HepG2 (cell line): ENCODE measurements at regions not wholly inside any gene's neighbourhood (a gene's known extent, or its start where the extent isn't known, plus 50 kb on each side); places are given as distances from the start of the nearest gene placed in this dataset.

Experiments
- BHLHE40 ChIP-seq: IDR thresholded peaks from 2 replicates; pipeline ENCODE4 v1.6.1; 2011; ENCODE audit warnings: low read length, improper control_type of control experiment
- GFI1 ChIP-seq: sonication (generic); formaldehyde crosslinking; IDR thresholded peaks from 2 replicates; pipeline ENCODE4 v1.5.0; 2020; ENCODE audit warnings: missing genetic modification reagents, mild to moderate bottlenecking, borderline replicate concordance
- PCBP1 ChIP-seq: fragments of 200-400 bp; formaldehyde crosslinking; IDR thresholded peaks from 2 replicates; pipeline ENCODE4 v1.6.1; 2017; ENCODE audit warnings: mild to moderate bottlenecking, low read depth, low read length, borderline replicate concordance
- TAF15 ChIP-seq: fragments of 200-400 bp; formaldehyde crosslinking; IDR thresholded peaks from one replicate; pipeline ENCODE4 v1.6.1; 2018; ENCODE audit warnings: mild to moderate bottlenecking, low read depth, low read length; ENCODE audit not compliant: poor library complexity, severe bottlenecking
- ZBTB40 ChIP-seq, 2 experiments: fragments of 450-650 bp in 1 of 2; sonication (generic) in 1 of 2; formaldehyde crosslinking in 1 of 2; IDR thresholded peaks; 2 replicates each; pipeline versions ENCODE4 v1.6.1 to v1.8.0; 2016 to 2022; ENCODE audit warnings: antibody characterized with exemption in 1 of 2, mild to moderate bottlenecking in 1 of 2, missing genetic modification reagents in 1 of 2
- TF ChIP-seq, protein P1 (sequence below), 2 experiments: sonication (generic) in 1 of 2; formaldehyde crosslinking in 1 of 2; IDR thresholded peaks; 2 replicates each; pipeline versions ENCODE4 v1.6.1 to v1.9.0; 2014 to 2022; ENCODE audit warnings: antibody characterized with exemption in 1 of 2, borderline replicate concordance in 1 of 2, inconsistent platforms in 1 of 2, low read depth in 1 of 2, missing genetic modification reagents in 1 of 2

DNA sequence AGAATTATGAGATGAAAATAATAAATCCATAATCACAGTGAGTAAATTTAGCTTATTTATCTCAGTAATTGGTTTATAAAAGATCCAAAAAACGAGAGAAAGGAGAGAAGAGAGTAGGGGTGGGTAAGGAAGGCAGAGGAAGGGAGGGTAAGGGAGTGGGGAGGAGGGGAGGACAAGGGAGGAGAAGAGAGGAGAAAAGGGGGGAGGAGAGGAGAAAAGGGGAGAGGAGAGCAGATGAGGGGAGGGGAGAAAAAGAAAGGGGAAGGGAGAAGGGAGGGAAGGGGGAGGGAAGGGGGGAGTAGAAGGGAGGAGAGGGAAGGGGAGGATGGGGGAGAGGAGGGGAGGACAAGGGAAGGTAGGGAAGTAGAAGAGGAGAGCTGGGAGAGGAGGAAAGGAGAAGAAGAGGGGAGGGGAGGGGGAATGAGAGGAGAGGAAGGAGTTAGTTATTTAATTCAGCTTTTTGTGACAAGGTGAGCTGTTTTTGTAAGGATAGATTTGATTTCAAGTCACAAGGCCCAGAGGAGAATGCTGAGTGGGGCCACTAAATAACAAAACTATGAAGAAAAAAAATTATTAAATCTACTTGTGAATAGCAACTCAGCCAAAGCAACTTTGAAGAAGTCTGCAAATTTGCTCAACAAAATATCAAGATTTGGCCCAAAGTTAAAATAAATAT, 454.3 kb downstream of the ARAP2 start (continued):
- TF ChIP-seq, protein P1, sequence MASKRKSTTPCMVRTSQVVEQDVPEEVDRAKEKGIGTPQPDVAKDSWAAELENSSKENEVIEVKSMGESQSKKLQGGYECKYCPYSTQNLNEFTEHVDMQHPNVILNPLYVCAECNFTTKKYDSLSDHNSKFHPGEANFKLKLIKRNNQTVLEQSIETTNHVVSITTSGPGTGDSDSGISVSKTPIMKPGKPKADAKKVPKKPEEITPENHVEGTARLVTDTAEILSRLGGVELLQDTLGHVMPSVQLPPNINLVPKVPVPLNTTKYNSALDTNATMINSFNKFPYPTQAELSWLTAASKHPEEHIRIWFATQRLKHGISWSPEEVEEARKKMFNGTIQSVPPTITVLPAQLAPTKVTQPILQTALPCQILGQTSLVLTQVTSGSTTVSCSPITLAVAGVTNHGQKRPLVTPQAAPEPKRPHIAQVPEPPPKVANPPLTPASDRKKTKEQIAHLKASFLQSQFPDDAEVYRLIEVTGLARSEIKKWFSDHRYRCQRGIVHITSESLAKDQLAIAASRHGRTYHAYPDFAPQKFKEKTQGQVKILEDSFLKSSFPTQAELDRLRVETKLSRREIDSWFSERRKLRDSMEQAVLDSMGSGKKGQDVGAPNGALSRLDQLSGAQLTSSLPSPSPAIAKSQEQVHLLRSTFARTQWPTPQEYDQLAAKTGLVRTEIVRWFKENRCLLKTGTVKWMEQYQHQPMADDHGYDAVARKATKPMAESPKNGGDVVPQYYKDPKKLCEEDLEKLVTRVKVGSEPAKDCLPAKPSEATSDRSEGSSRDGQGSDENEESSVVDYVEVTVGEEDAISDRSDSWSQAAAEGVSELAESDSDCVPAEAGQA (IDR thresholded peaks at IDR 0.05; ENCODE audit: low read depth), result no peak
- TF ChIP-seq, protein P1 (CRISPR knock-in tag; IDR thresholded peaks at IDR 0.05; ENCODE audit: borderline replicate concordance), result no peak
- TF ChIP-seq ZBTB40 (IDR thresholded peaks at IDR 0.05) (no peak), ZBTB40 (CRISPR knock-in tag; IDR thresholded peaks at IDR 0.05) (no peak), BHLHE40 (no peak), PCBP1 (0 out of 2 replicates have a peak, but pooled peaks have one; percentile 42), GFI1 (CRISPR knock-in tag) (no peak), TAF15 (no peak)
- TF ChIP-seq, all 625 proteins: peak for 3
